Head of caudate nucleus (tissue), 42 donors: ENCODE measurements at regions not wholly inside any gene's neighbourhood (a gene's known extent, or its start where the extent isn't known, plus 50 kb on each side); places are given as distances from the start of the nearest gene placed in this dataset.

ENCODE experiments used
- DNase-seq, 42 donors: peaks; one replicate each; pipeline versions ENCODE4 v3.0.0 to v3.0.0-alpha.2; 2020 to 2021; ENCODE audit warnings: mixed read lengths in 7 of 42
- intact Hi-C: fragments of 100-400 bp; cut with DNase I; formaldehyde crosslinking; loops from one replicate; pipeline ENCODE4 v1.15.0; 2022

GRCh38 chr2:220310451-220310861 lies 683.0 kb downstream of the SLC4A3 start:
- DNase-seq: no peak
- intact Hi-C loops: no loop called here

GRCh38 chr2:220315098-220315823 lies 687.8 kb downstream of the SLC4A3 start:
- no peak for DNase-seq
- intact Hi-C loops: no loop called here

GRCh38 chr2:220318037-220318436 lies 690.6 kb downstream of the SLC4A3 start:
- intact Hi-C loops: no loop called here
- no peak for DNase-seq

- intact Hi-C loops: no loop called here
- no peak for DNase-seq
These were observed 691.1 kb downstream of the SLC4A3 start for GRCh38 chr2:220318508-220318907.

- DNase-seq: no peak
These were observed 692.9 kb downstream of the SLC4A3 start for GRCh38 chr2:220320326-220320725.

GRCh38 chr2:220332886-220333285 lies 705.5 kb downstream of the SLC4A3 start:
- intact Hi-C loops: no loop called here
- no peak for DNase-seq

More at GRCh38 chr2:220320326-220320725, 692.9 kb downstream of the SLC4A3 start:
- intact Hi-C loops: no loop called here

GRCh38 chr2:220334210-220334609 lies 706.8 kb downstream of the SLC4A3 start:
- DNase-seq: no peak
- intact Hi-C loops: no loop called here

- DNase-seq: peak in 8 of 42 donors; percentile 1 to 37 (median 10)
- intact Hi-C loops: no loop called here
These were observed 707.6 kb downstream of the SLC4A3 start for GRCh38 chr2:220334871-220335590.

- DNase-seq: peak in 7 of 42 donors; percentile 3 to 37 (median 9)
- intact Hi-C loops: no loop called here
These were observed 708.1 kb downstream of the SLC4A3 start for GRCh38 chr2:220335591-220335915.

GRCh38 chr2:220336771-220337170 lies 709.3 kb downstream of the SLC4A3 start:
- no peak for DNase-seq
- intact Hi-C loops: no loop called here

GRCh38 chr2:220337611-220338440 lies 710.4 kb downstream of the SLC4A3 start:
- intact Hi-C loops: no loop called here
- DNase-seq: no peak

- intact Hi-C loops: no loop called here
- DNase-seq: no peak
These were observed 713.6 kb downstream of the SLC4A3 start for GRCh38 chr2:220341014-220341413.

- intact Hi-C loops: no loop called here
- DNase-seq: no peak
These were observed 719.5 kb downstream of the SLC4A3 start for GRCh38 chr2:220346919-220347318.

GRCh38 chr2:220347626-220348025 lies 720.2 kb downstream of the SLC4A3 start:
- intact Hi-C loops: no loop called here
- no peak for DNase-seq

GRCh38 chr2:220348206-220348605 lies 720.8 kb downstream of the SLC4A3 start:
- intact Hi-C loops: no loop called here
- DNase-seq: no peak

GRCh38 chr2:220353897-220354296 lies 726.5 kb downstream of the SLC4A3 start:
- intact Hi-C loops: no loop called here

GRCh38 chr2:220356076-220356475 lies 728.6 kb downstream of the SLC4A3 start:
- no peak for DNase-seq
- intact Hi-C loops: no loop called here

More at GRCh38 chr2:220353897-220354296, 726.5 kb downstream of the SLC4A3 start:
- no peak for DNase-seq

- intact Hi-C loops: no loop called here
- no peak for DNase-seq
These were observed 737.6 kb downstream of the SLC4A3 start for GRCh38 chr2:220365023-220365422.

- intact Hi-C loops: no loop called here
- no peak for DNase-seq
These were observed 739.3 kb downstream of the SLC4A3 start for GRCh38 chr2:220366765-220367164.

GRCh38 chr2:220370764-220371163 lies 743.3 kb downstream of the SLC4A3 start:
- no peak for DNase-seq
- intact Hi-C loops: no loop called here
